ENCODE measurements at regions not wholly inside any gene's neighbourhood (a gene's known extent, or its start where the extent isn't known, plus 50 kb on each side); places are given as distances from the start of the nearest gene placed in this dataset.

GRCh38 chr16:22425847-22426246 lies 51.4 kb upstream of the CDR2 start:
- no peak for TF ChIP-seq CTCF (tag by site-specific recombination; IDR thresholded peaks at IDR 0.05)
- TF ChIP-seq TCF7L2 (IDR thresholded peaks at IDR 0.05; ENCODE audit: borderline replicate concordance, low read depth, low read length) = no peak
